Right cardiac atrium (tissue), 5 donors: ENCODE measurements at regions not wholly inside any gene's neighbourhood (a gene's known extent, or its start where the extent isn't known, plus 50 kb on each side); places are given as distances from the start of the nearest gene placed in this dataset.
"Not testable (repeated sequence)": the region's sequence is repeated elsewhere in the genome, so short reads cannot be mapped to it uniquely, and the experiment has no call there.

Source experiments
- ATAC-seq, 2 donors: fragments of 200-7000 bp; cut with Tn5 transposase; one replicate each; pipeline versions ENCODE4 v1.8.0 to v1.9.1; 2020; ENCODE audit warnings: moderate library complexity in 2 of 2, mild to moderate bottlenecking in 1 of 2
- DNase-seq, 3 donors: peaks; one replicate each; pipeline ENCODE4 v3.0.0-alpha.2; 2020
- H3K27ac ChIP-seq: one replicate; pipeline ENCODE4 v1.5.1; 2013; ENCODE audit warnings: mild to moderate bottlenecking, low read length, control low read depth, moderate library complexity
- H3K27me3 ChIP-seq: one replicate; pipeline ENCODE4 v1.6.1; 2013; ENCODE audit not compliant: control insufficient read depth, insufficient read depth
- H3K4me1 ChIP-seq: one replicate; pipeline ENCODE4 v1.6.1; 2013; ENCODE audit warnings: low read length; ENCODE audit not compliant: control insufficient read depth, insufficient read depth
- H3K4me3 ChIP-seq: one replicate; pipeline ENCODE4 v1.5.1; 2013; ENCODE audit warnings: low read length, control low read depth
- H3K9me3 ChIP-seq: one replicate; pipeline ENCODE4 v1.6.1; 2013; ENCODE audit warnings: low read length; ENCODE audit not compliant: control insufficient read depth
- WGBS: extraction: QIAGEN DNeasy Blood & Tissue Kit; methylation state at CpG from one replicate; pipeline ENCODE4 v1.1.7; 2013; 5-methylcytosine and 5-hydroxymethylcytosine counted together
- intact Hi-C, 4 donors: fragments of 100-400 bp; cut with DNase I; formaldehyde crosslinking; loops; one replicate each; pipeline versions ENCODE4 v1.11.0 to v1.14.0; 2022 to 2023
- donor health status: healthy with polysubstance abuse.
- donor health status: DM: no; HTN: yes; CAD: no.
- donor health status: DM: no; HTN: no; CAD: no.
- donor health status: DM: no; HTN: yes; CAD: no; lungs with severe emphysema.
- donor health status: DM: yes; HTN: yes; CAD: no.

DNA sequence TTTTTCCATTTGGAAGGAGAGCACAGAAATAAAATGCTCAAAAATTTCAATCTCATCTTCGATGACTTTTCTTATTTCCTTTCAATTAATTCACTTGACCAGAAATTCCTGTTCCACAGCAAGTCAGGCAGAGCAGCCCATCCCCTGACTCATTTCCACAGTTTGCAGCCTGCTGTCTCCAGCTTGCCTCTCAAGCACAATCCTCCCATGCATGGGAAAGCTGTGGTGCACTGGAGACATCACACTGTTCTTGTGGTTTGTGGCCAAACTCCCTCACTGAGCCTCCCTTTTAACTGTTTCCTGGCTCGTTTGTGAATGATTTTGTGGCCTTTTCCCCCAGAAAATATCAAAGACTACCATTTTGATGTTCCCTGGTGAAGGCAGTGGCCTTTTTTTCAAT lies 114.0 kb upstream of the ENPEP start:
- Histone ChIP-seq H3K9me3 (no peaks in the 10 kb centered on the region), H3K4me1 (peaks cover 1% of the 10 kb centered on the region), H3K27me3 (no peaks in the 10 kb centered on the region), H3K4me3 (no peak overlapping the region), H3K27ac (no peak overlapping the region)
- 35% methylated on average over 2 of the region's 2 CpGs for WGBS
- intact Hi-C loops = no loop called here
- ATAC-seq = no peak
- DNase-seq = no peak

DNA sequence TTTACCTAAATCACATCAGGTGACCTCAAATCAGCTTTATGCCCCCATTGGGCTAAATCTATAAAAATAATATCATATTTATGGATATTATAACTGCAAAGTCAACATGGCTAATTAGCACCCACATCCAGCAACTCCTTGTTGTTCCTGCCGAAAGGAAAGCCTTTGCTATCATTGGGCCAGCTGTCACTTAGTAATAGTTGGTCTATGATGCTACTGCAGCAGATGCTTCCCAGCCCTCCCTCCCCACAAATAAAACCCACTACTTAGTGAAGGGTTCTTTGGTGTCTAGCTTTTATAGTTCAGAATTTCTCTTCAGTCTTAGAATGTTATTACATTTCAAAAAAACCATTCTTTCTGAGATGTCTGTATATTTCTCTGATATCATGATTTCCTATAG lies 116.9 kb upstream of the ENPEP start:
- WGBS = 44% methylated on average over 1 of the region's 1 CpG
- no peak for DNase-seq
- Histone ChIP-seq H3K4me1 (no peaks in the 10 kb centered on the region), H3K27ac (no peak overlapping the region), H3K27me3 (no peaks in the 10 kb centered on the region), H3K9me3 (no peaks in the 10 kb centered on the region), H3K4me3 (no peak overlapping the region)
- intact Hi-C loops = no loop called here
- no peak for ATAC-seq

DNA sequence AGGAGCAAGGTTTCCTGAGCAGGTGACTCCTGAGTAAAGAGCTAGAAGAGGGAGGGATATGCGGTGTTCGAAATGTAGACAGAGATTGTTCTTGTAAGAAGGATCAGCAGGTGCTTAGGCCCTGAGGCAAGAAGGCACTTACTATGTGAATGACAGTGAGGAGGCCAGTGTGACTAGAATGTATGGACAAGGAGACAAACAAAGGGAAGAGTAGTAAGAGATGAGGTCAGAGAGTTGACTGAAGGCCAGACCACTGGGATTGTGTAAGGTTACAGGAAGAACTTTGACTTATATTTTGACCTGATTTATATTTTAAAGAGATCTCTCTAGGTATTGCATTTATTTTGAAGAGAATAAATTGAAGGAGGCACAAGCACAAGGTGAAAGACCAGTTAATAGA lies 118.4 kb upstream of the ENPEP start:
- no peaks in the 10 kb centered on the region for H3K27me3 ChIP-seq
- no peaks in the 10 kb centered on the region for H3K9me3 ChIP-seq
- no peak overlapping the region for H3K4me3 ChIP-seq
- H3K4me1 ChIP-seq = no peaks in the 10 kb centered on the region
- H3K27ac ChIP-seq = no peak overlapping the region
- intact Hi-C loops = no loop called here
- DNase-seq (no peak), ATAC-seq (no peak)
- 94% methylated on average over 2 of the region's 2 CpGs for WGBS

DNA sequence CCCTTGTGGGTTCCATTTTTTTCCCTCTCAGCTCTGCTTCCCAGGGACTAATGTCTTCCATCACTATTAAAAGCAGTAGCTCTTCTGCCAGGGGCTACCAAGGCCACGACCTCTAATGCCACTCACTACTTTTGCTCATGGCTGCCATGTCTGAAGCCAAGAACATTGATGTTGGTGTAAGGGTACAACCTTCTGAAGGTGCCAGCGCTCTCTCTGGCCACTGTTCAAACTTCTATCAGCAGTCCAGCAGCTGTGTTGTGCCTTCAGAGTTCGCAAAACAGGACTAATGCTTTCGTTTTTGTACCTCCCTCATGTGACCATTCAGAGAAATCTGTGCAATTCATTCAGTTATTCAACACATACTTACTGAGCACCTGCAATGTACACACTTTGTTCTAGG lies 121.5 kb upstream of the ENPEP start:
- ATAC-seq (no peak), DNase-seq (no peak)
- intact Hi-C loops = no loop called here
- H3K4me1 ChIP-seq = no peaks in the 10 kb centered on the region
- H3K9me3 ChIP-seq = no peaks in the 10 kb centered on the region
- no peak overlapping the region for H3K4me3 ChIP-seq
- H3K27me3 ChIP-seq = no peaks in the 10 kb centered on the region
- 49% methylated on average over 4 of the region's 4 CpGs for WGBS
- no peak overlapping the region for H3K27ac ChIP-seq

DNA sequence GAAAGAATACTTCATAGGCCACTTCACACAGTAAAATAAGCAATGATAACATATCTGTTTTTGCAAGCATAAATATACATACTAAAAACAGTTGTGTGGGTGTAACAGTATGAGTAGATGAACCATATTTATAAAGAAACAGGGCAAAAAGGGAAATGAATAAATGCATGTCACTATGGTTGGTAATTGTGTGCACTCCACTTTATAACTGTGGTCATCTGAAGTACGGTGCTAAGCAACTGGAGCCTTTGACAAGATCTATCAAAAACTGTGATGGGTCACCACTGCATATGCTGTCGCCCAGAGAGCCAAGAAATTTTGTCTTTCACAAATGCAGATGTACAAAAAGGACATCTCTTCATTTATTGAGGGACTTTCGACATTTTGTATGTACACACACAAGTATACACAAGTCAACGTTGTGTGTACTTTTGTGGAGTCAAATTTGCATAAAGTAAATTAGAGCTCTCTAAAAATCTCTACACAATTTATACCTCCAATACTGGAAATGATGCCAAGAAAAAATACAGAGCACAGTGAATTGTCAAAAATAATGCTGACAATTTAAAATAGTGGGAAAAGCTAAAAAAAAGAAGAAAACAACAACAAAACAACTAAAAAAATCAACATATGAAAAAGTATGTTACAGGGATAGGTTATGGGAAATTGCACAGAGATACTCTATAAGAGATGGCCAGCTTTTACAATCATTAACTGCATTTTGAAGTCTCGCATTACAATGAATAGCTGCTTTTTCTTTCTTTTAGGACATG lies 123.1 kb upstream of the ENPEP start:
- no peak overlapping the region for H3K4me3 ChIP-seq
- no peaks in the 10 kb centered on the region for H3K9me3 ChIP-seq
- DNase-seq (no peak), ATAC-seq (no peak)
- intact Hi-C loops = no loop called here
- no peaks in the 10 kb centered on the region for H3K4me1 ChIP-seq
- 81% methylated on average over 5 of the region's 5 CpGs for WGBS
- no peak overlapping the region for H3K27ac ChIP-seq
- H3K27me3 ChIP-seq = no peaks in the 10 kb centered on the region

DNA sequence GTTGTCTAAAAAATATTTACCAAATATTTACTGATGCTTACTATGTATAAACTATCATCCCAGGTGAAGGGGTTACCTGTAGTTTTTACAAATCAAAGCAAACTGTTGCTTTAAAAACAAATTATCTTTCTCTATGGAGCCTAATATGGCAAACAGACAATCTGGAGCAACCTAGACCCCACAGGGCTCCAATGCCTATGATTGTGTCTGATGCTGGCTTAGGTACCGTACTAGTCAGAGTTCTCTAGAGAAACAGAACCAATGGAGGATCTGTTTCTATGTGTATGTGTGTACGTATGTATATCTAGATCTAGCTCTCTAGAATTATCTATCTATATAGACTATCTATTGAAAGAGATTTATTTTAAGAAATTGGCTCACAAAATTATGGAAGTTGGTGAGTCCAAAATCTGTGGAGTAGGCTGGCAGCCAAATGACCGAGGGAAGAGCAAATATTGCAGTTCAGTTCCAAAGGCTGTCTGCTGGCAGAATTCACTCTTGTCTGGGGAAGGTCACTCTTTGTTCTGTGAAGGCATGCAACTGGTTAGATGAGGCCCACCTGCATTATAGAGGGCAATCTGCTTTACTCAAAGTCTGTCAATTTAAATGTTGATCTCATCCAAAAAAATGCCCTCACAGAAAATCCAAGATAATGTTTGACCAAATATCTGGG lies 127.1 kb upstream of the ENPEP start:
- WGBS = 71% methylated on average over 3 of the region's 3 CpGs
- H3K4me1 ChIP-seq = no peaks in the 10 kb centered on the region
- H3K4me3 ChIP-seq = no peak overlapping the region
- no peaks in the 10 kb centered on the region for H3K9me3 ChIP-seq
- intact Hi-C loops = loop anchor here in 2 of 4 donors (10.0 kb wide), 1 partner anchor 166 kb away; no protein-coding TSS in a partner anchor
- H3K27me3 ChIP-seq = no peaks in the 10 kb centered on the region
- no peak overlapping the region for H3K27ac ChIP-seq
- ATAC-seq (no peak), DNase-seq (no peak)

DNA sequence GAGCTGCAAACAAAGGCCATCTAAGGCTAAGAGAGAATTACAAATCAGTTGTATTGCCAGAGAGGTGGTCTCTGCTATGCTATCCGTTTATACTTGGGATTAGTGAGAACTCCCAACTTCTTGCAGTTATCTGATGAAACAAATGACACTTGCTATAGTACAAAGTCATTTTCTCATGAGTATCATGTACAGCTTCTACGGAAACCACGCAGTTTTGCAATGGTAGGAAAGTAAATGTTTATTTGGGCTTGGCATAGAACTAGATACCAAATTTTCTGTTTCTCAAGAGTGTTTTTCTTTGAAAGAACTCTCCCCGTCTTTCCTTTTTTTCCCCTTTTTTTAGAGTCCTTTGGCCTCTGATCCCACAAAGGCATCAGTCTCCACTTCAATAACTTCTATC lies 128.2 kb upstream of the ENPEP start:
- H3K4me3 ChIP-seq = no peak overlapping the region
- DNase-seq = no peak
- ATAC-seq = no peak
- no peaks in the 10 kb centered on the region for H3K9me3 ChIP-seq
- H3K27me3 ChIP-seq = no peaks in the 10 kb centered on the region
- no peak overlapping the region for H3K27ac ChIP-seq
- no peaks in the 10 kb centered on the region for H3K4me1 ChIP-seq
- WGBS = 68% methylated on average over 4 of the region's 4 CpGs
- intact Hi-C loops = loop anchor here in 2 of 4 donors (10.0 kb wide), 1 partner anchor 167 kb away; no protein-coding TSS in a partner anchor

DNA sequence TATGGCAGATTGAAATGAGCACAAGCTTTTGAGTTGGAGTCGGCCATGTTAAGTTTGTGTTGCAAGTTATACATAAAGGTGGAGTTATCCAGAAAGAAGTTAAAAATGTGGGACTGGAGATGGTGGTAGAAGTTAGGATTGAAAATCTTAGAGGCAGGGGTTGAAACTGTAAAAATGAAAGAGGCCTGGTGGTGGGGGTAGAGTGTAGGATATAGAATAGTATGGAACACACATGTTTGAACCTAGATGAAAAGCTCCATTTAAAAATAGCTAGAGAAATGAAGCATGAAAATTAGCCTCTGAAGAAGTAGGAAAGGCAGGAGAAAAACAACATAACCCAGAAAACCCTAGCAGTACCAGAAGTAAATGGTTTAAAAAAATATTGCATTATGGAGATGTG lies 131.8 kb upstream of the ENPEP start:
- intact Hi-C loops = loop anchor here in 2 of 4 donors (10.0 kb wide), 1 partner anchor 171 kb away; no protein-coding TSS in a partner anchor
- Histone ChIP-seq H3K4me3 (no peak overlapping the region), H3K9me3 (no peaks in the 10 kb centered on the region), H3K27ac (no peak overlapping the region), H3K27me3 (no peaks in the 10 kb centered on the region), H3K4me1 (no peaks in the 10 kb centered on the region)
- no peak for DNase-seq
- 75% methylated on average over 1 of the region's 1 CpG for WGBS
- ATAC-seq = peak in 1 of 2 donors; percentile 19

DNA sequence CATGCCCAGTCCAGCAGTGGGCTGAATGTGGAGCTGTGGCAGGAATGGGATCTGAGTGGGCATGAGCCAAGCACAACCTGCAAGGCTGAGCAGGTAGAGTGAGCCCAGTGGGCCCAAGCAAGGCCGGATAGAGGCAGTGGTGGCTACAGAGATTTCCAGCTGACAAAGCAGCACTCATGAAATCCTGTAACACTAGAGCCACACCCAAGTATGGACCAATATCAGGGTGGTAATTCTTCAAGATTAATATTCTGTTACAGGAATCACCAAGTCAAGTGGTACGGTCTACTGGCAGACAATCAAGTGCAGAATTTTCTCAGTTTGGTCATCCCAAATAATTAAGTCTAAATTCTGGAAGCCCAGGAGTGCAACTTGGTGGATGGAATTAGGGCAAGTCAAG lies 132.4 kb upstream of the ENPEP start:
- Histone ChIP-seq H3K4me3 (no peak overlapping the region), H3K9me3 (no peaks in the 10 kb centered on the region), H3K27ac (no peak overlapping the region), H3K4me1 (no peaks in the 10 kb centered on the region), H3K27me3 (no peaks in the 10 kb centered on the region)
- intact Hi-C loops = loop anchor here in 2 of 4 donors (10.0 kb wide), 1 partner anchor 171 kb away; no protein-coding TSS in a partner anchor
- DNase-seq = no peak
- WGBS = 87% methylated on average over 2 of the region's 2 CpGs
- no peak for ATAC-seq

DNA sequence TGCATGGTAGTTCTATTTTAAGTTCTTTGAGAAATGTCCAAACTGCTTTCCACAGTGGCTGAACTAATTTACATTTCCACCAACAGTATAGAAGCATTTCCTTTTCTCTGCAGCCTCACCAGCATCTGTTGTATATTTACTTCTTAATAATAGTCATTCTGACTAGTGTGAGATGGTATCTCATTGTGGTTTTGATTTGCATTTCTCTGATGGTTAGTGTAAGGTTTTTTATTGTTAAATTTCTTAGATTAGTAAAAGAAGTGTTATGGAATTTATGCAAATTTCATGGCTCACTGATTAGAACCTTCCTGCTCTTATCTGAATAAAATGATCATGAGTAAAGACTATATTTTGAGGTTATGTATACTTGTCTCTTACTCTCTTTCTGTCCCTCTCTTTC lies 134.8 kb upstream of the ENPEP start:
- intact Hi-C loops = loop anchor here in 2 of 4 donors (10.0 kb wide), 1 partner anchor 174 kb away; no protein-coding TSS in a partner anchor
- not testable (repeated sequence) for H3K9me3 ChIP-seq, H3K27me3 ChIP-seq, ATAC-seq, H3K4me3 ChIP-seq, H3K4me1 ChIP-seq, DNase-seq, H3K27ac ChIP-seq

DNA sequence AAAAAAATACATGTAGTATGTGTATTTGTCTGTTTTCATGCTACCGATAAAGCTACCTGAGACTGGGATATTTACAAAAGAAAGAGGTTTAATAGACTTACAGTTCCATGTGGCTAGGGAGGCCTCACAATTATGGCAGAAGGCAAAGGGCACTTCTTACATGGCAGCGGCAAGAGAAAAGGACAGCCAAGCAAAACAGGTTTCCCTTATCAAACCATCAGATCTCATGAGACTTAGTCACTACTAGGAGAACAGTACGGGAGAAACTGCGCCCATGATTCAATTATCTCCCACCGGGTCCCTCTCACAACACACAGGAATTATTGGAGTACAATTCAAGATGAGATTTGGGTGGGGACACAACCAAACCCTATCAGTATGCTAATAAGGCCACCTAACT lies 137.0 kb upstream of the ELOVL6 start:
- DNase-seq = no peak
- ATAC-seq = no peak
- no peak overlapping the region for H3K4me3 ChIP-seq
- no peak overlapping the region for H3K27ac ChIP-seq
- intact Hi-C loops = no loop called here
- 91% methylated on average over 5 of the region's 5 CpGs for WGBS
- H3K4me1 ChIP-seq = no peaks in the 10 kb centered on the region
- no peaks in the 10 kb centered on the region for H3K27me3 ChIP-seq
- no peaks in the 10 kb centered on the region for H3K9me3 ChIP-seq
